Body of pancreas (tissue), 4 donors: ENCODE measurements at regions not wholly inside any gene's neighbourhood (a gene's known extent, or its start where the extent isn't known, plus 50 kb on each side); places are given as distances from the start of the nearest gene placed in this dataset.
A peak's percentile ranks its signal among the peaks of the same experiment; 100 is the strongest.

ENCODE experiments used
- ATAC-seq: fragments of 150-250 bp; one replicate; pipeline ENCODE4 v1.9.1; 2016
- DNase-seq, 4 donors: peaks; one replicate each; pipeline ENCODE4 v3.0.0-alpha.2; 2019
- H3K27ac ChIP-seq, 4 donors: fragments of 200-600 bp; sonication (generic); 1 replicate in 3 of 4; 2 replicates in 1 of 4; pipeline versions ENCODE4 v1.5.1 to v1.6.1; 2016 to 2019; ENCODE audit warnings: mild to moderate bottlenecking in 1 of 4, mixed read lengths in 1 of 4, moderate library complexity in 1 of 4
- H3K27me3 ChIP-seq, 2 donors: fragments of 200-600 bp; sonication (generic); one replicate each; pipeline ENCODE4 v1.6.0; 2016; ENCODE audit warnings: mild to moderate bottlenecking in 1 of 2
- H3K36me3 ChIP-seq, 2 donors: fragments of 200-600 bp; sonication (generic); replicated peaks in 1 of 2; 2 replicates each; pipeline ENCODE4 v1.5.1; 2016; ENCODE audit warnings: low read depth in 2 of 2; ENCODE audit not compliant: insufficient read depth in 1 of 2
- H3K4me1 ChIP-seq: fragments of 200-600 bp; sonication (generic); one replicate; pipeline ENCODE4 v1.6.0; 2016
- H3K4me3 ChIP-seq, 2 donors: fragments of 200-600 bp; sonication (generic); 1 replicate in 1 of 2; 2 replicates in 1 of 2; pipeline ENCODE4 v1.5.1; 2016 to 2019
- H3K9me3 ChIP-seq, 3 donors: fragments of 200-600 bp; sonication (generic); 1 replicate in 2 of 3; 2 replicates in 1 of 3; pipeline ENCODE4 v1.5.1; 2016
- POLR2A ChIP-seq, 3 donors: fragments of 450-650 bp; IDR thresholded peaks; one replicate each; pipeline ENCODE4 v1.6.1; 2016; ENCODE audit warnings: antibody characterized with exemption in 3 of 3, mild to moderate bottlenecking in 2 of 3
- WGBS, 2 donors: methylation state at CpG; one replicate each; pipeline ENCODE4 v1.1.5; 2017; 5-methylcytosine and 5-hydroxymethylcytosine counted together
- intact Hi-C: fragments of 100-400 bp; cut with DNase I; formaldehyde crosslinking; loops from one replicate; pipeline ENCODE4 v1.15.1; 2023
- TF ChIP-seq, protein P1 (sequence below), 7 experiments: fragments of 450-650 bp in 4 of 7; fragments of 200-600 bp in 3 of 7; sonication (generic) in 3 of 7; IDR thresholded peaks; one replicate each; pipeline ENCODE4 v1.5.1; 2016 to 2019; ENCODE audit warnings: antibody characterized with exemption in 7 of 7

- no peak for ATAC-seq
- DNase-seq: no peak
- Histone ChIP-seq H3K4me3 (no peak overlapping the region), H3K9me3 (no peaks in the 10 kb centered on the region), H3K36me3 (no peaks in the 10 kb centered on the region), H3K27me3 (no peaks in the 10 kb centered on the region), H3K4me1 (no peaks in the 10 kb centered on the region), H3K27ac (no peak overlapping the region)
- TF ChIP-seq, protein P1, sequence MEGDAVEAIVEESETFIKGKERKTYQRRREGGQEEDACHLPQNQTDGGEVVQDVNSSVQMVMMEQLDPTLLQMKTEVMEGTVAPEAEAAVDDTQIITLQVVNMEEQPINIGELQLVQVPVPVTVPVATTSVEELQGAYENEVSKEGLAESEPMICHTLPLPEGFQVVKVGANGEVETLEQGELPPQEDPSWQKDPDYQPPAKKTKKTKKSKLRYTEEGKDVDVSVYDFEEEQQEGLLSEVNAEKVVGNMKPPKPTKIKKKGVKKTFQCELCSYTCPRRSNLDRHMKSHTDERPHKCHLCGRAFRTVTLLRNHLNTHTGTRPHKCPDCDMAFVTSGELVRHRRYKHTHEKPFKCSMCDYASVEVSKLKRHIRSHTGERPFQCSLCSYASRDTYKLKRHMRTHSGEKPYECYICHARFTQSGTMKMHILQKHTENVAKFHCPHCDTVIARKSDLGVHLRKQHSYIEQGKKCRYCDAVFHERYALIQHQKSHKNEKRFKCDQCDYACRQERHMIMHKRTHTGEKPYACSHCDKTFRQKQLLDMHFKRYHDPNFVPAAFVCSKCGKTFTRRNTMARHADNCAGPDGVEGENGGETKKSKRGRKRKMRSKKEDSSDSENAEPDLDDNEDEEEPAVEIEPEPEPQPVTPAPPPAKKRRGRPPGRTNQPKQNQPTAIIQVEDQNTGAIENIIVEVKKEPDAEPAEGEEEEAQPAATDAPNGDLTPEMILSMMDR (IDR thresholded peaks at IDR 0.05): no peak
- TF ChIP-seq POLR2A (IDR thresholded peaks at IDR 0.05): no peak
- WGBS, 2 donors: 60 to 64% methylated on average over 1 of the region's 1 CpG
- intact Hi-C loops: no loop called here
Measured at GRCh38 chr7:124295289-124295688, 262.4 kb upstream of the TMEM229A start.

DNA sequence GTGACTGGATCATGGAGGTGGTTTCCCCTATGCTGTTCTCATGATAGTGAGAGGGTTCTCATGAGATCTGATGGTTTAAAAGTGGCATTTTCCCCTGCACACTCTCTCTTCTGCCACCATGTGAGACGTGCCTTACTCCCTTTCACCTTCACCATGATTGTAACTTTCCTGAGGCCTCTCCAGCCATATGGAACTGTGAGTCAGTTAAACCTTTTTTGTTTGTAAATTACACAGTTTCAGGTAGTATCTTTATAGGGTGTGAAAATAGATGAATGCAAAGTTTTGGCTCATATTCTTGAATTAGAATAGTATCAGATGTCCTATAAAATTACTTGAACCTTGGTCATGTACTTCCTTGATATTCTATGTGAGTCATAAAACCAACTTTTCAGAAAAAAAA, 252.1 kb upstream of the TMEM229A start:
- no peaks in the 10 kb centered on the region for H3K4me1 ChIP-seq
- no peak for ATAC-seq

DNA sequence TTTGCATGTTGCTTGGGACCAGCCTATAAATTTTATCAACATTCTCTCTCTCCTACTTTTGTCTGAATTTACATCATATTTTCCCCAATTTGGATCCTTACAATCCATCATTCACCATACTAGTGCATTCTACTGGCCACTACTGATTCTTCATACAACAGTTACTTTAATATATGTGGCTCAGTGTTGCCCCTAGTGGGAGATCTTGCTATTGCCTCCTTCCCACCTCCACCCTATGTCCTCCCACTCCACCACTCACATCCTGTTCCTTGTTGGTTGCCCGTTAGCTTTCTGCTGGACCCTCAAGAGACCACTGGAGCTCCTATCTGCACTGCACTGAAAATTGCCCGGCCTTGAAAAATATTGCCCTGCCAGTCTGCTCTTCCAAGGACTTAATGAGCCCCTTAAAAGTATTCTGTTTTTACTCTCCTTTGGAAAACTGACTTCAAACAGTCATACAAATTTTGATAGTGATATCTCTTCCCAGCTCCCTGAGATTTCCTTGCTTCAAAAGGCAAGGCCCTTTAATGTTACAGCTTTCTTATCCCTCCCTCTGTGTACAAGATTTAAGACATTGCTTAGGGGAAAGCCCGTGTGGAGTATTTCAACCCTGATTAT, 243.2 kb upstream of the TMEM229A start:
- peak; percentile 40 for ATAC-seq
- Histone ChIP-seq H3K27ac (no peak overlapping the region), H3K9me3 (no peaks in the 10 kb centered on the region), H3K27me3 (no peaks in the 10 kb centered on the region), H3K36me3 (no peaks in the 10 kb centered on the region), H3K4me3 (no peak overlapping the region), H3K4me1 (no peaks in the 10 kb centered on the region)
- WGBS, 2 donors: 67 to 76% methylated on average over 3 of the region's 3 CpGs
- peak in 3 of 4 donors; percentile 4 to 55 (median 23) for DNase-seq
- TF ChIP-seq POLR2A (IDR thresholded peaks at IDR 0.05): no peak
- TF ChIP-seq, protein P1 (IDR thresholded peaks at IDR 0.05): peak in 5 of 7 experiments; percentile 11 to 36 (median 34)
- intact Hi-C loops: no loop called here

More for the DNA sequence above, 252.1 kb upstream of the TMEM229A start:
- H3K27me3 ChIP-seq: no peaks in the 10 kb centered on the region
- no peak overlapping the region for H3K27ac ChIP-seq
- H3K36me3 ChIP-seq: no peaks in the 10 kb centered on the region
- intact Hi-C loops: no loop called here
- no peaks in the 10 kb centered on the region for H3K9me3 ChIP-seq
- WGBS, 2 donors: 18 to 38% methylated on average over 1 of the region's 1 CpG
- no peak for DNase-seq
- H3K4me3 ChIP-seq: no peak overlapping the region
- TF ChIP-seq POLR2A (IDR thresholded peaks at IDR 0.05): no peak
- TF ChIP-seq, protein P1 (IDR thresholded peaks at IDR 0.05): no peak

DNA sequence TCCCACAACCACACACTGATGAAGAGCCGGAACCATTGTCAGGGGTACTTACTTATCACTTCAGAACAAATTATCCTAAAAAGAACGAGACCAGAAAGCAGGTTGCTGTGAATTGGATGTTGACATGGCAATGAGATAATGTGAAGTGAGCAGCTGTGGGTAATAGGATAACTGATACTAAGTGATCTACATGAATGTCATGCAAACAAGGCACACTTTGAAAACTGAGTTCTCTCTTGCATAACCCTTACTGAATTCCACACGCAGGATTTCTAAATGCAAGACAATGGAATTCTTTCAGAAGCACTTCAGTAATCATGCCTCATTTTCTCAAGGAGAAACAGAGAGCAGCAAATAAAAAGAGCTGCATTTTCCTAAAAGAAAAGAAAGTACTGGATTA, 242.5 kb upstream of the TMEM229A start:
- no peaks in the 10 kb centered on the region for H3K4me1 ChIP-seq
- no peaks in the 10 kb centered on the region for H3K36me3 ChIP-seq
- 18 to 22% methylated on average over 3 of the region's 3 CpGs for WGBS, 2 donors
- TF ChIP-seq, protein P1 (IDR thresholded peaks at IDR 0.05): no peak
- no peak for TF ChIP-seq POLR2A (IDR thresholded peaks at IDR 0.05)
- H3K27me3 ChIP-seq: no peaks in the 10 kb centered on the region
- H3K27ac ChIP-seq: no peak overlapping the region
- DNase-seq: no peak
- intact Hi-C loops: no loop called here
- no peaks in the 10 kb centered on the region for H3K9me3 ChIP-seq
- H3K4me3 ChIP-seq: no peak overlapping the region
- no peak for ATAC-seq

GRCh38 chr7:124269774-124270173, 236.9 kb upstream of the TMEM229A start:
- Histone ChIP-seq H3K4me3 (no peak overlapping the region), H3K36me3 (no peaks in the 10 kb centered on the region), H3K27ac (no peak overlapping the region), H3K4me1 (no peaks in the 10 kb centered on the region), H3K27me3 (no peaks in the 10 kb centered on the region), H3K9me3 (no peaks in the 10 kb centered on the region)
- DNase-seq: no peak
- no peak for ATAC-seq
- intact Hi-C loops: no loop called here
- no peak for TF ChIP-seq POLR2A (IDR thresholded peaks at IDR 0.05)
- TF ChIP-seq, protein P1 (IDR thresholded peaks at IDR 0.05): no peak
